Tibial nerve (tissue), 4 donors: ENCODE measurements at regions not wholly inside any gene's neighbourhood (a gene's known extent, or its start where the extent isn't known, plus 50 kb on each side); places are given as distances from the start of the nearest gene placed in this dataset.

Experiments
- DNase-seq, 2 donors: peaks; one replicate each; pipeline ENCODE4 v3.0.0-alpha.2; 2019; ENCODE audit warnings: low spot score in 2 of 2
- H3K27ac ChIP-seq, 4 donors: fragments of 200-600 bp; sonication (generic) in 3 of 4; one replicate each; pipeline ENCODE4 v1.5.1; 2017 to 2019; ENCODE audit warnings: mild to moderate bottlenecking in 1 of 4
- H3K27me3 ChIP-seq, 2 donors: fragments of 200-600 bp; sonication (generic) in 1 of 2; one replicate each; pipeline versions ENCODE4 v1.5.1 to v1.6.0; 2017 to 2019
- H3K36me3 ChIP-seq, 3 donors: fragments of 200-600 bp; sonication (generic); one replicate each; pipeline ENCODE4 v1.5.1; 2018 to 2019
- H3K4me1 ChIP-seq, 4 donors: fragments of 200-600 bp; sonication (generic) in 3 of 4; one replicate each; pipeline ENCODE4 v1.5.1; 2017 to 2019
- H3K4me3 ChIP-seq, 4 donors: fragments of 200-600 bp; sonication (generic) in 3 of 4; one replicate each; pipeline ENCODE4 v1.5.1; 2017 to 2019; ENCODE audit warnings: mild to moderate bottlenecking in 1 of 4, moderate library complexity in 1 of 4
- H3K9me3 ChIP-seq, 4 donors: fragments of 200-600 bp; sonication (generic) in 3 of 4; one replicate each; pipeline ENCODE4 v1.5.1; 2017 to 2019
- EP300 ChIP-seq, 2 donors: sonication (generic); formaldehyde crosslinking; IDR thresholded peaks; one replicate each; pipeline ENCODE4 v1.6.1; 2017; ENCODE audit warnings: antibody characterized with exemption in 2 of 2, mild to moderate bottlenecking in 1 of 2
- POLR2A ChIP-seq, 2 donors: fragments of 450-650 bp; IDR thresholded peaks; one replicate each; pipeline ENCODE4 v1.6.1; 2017; ENCODE audit warnings: antibody characterized with exemption in 2 of 2, mild to moderate bottlenecking in 2 of 2, moderate library complexity in 2 of 2
- WGBS, 2 donors: methylation state at CpG; one replicate each; pipeline ENCODE4 v1.1.5; 2018; 5-methylcytosine and 5-hydroxymethylcytosine counted together
- TF ChIP-seq, protein P1 (sequence below), 5 experiments: fragments of 200-600 bp in 3 of 5; fragments of 450-650 bp in 2 of 5; sonication (generic) in 3 of 5; IDR thresholded peaks; one replicate each; pipeline ENCODE4 v1.5.1; 2016 to 2019; ENCODE audit warnings: antibody characterized with exemption in 5 of 5, mild to moderate bottlenecking in 3 of 5, moderate library complexity in 2 of 5

DNA sequence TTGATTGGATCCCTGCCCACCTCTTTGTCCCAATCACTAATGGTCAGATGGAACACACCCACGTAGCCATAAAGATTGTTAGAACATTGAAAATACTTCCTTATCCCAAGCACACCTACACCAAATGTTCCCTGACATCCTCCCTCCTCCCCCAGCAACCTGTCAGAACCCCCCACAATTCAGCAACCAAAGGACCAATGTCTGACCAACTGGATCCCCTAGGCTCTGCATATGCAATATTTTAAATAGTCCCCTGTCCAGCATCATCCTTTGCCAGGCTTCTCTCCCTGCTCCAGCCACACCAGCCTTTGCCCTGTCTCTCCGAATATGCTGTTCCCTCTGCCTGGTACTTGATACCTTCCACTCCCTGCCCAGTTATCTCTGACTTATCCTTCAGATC is 54.9 kb upstream of the CES5A start:
- no peaks in the 10 kb centered on the region for H3K4me1 ChIP-seq
- H3K27me3 ChIP-seq: no peaks in the 10 kb centered on the region
- H3K27ac ChIP-seq: no peak overlapping the region
- H3K36me3 ChIP-seq: no peaks in the 10 kb centered on the region
- H3K9me3 ChIP-seq: peaks cover 0 to 5% (median 0%) of the 10 kb centered on the region in 4 donors
- WGBS, 2 donors: 66 to 79% methylated on average over 2 of the region's 2 CpGs
- DNase-seq: no peak
- TF ChIP-seq, protein P1, sequence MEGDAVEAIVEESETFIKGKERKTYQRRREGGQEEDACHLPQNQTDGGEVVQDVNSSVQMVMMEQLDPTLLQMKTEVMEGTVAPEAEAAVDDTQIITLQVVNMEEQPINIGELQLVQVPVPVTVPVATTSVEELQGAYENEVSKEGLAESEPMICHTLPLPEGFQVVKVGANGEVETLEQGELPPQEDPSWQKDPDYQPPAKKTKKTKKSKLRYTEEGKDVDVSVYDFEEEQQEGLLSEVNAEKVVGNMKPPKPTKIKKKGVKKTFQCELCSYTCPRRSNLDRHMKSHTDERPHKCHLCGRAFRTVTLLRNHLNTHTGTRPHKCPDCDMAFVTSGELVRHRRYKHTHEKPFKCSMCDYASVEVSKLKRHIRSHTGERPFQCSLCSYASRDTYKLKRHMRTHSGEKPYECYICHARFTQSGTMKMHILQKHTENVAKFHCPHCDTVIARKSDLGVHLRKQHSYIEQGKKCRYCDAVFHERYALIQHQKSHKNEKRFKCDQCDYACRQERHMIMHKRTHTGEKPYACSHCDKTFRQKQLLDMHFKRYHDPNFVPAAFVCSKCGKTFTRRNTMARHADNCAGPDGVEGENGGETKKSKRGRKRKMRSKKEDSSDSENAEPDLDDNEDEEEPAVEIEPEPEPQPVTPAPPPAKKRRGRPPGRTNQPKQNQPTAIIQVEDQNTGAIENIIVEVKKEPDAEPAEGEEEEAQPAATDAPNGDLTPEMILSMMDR (IDR thresholded peaks at IDR 0.05): no peak
- TF ChIP-seq POLR2A (IDR thresholded peaks at IDR 0.05) (no peak), EP300 (IDR thresholded peaks at IDR 0.05) (no peak)
- no peak overlapping the region for H3K4me3 ChIP-seq

GRCh38 chr16:55929181-55929580 is 54.0 kb upstream of the CES5A start:
- no peaks in the 10 kb centered on the region for H3K9me3 ChIP-seq
- TF ChIP-seq POLR2A (IDR thresholded peaks at IDR 0.05): no peak
- TF ChIP-seq, protein P1 (IDR thresholded peaks at IDR 0.05): no peak
- H3K27me3 ChIP-seq: no peaks in the 10 kb centered on the region
- no peaks in the 10 kb centered on the region for H3K4me1 ChIP-seq
- 84 to 89% methylated on average over 7 to 8 of the region's 8 CpGs for WGBS, 2 donors
- DNase-seq: no peak
- no peak overlapping the region for H3K27ac ChIP-seq
- H3K36me3 ChIP-seq: no peaks in the 10 kb centered on the region
- H3K4me3 ChIP-seq: no peak overlapping the region

DNA sequence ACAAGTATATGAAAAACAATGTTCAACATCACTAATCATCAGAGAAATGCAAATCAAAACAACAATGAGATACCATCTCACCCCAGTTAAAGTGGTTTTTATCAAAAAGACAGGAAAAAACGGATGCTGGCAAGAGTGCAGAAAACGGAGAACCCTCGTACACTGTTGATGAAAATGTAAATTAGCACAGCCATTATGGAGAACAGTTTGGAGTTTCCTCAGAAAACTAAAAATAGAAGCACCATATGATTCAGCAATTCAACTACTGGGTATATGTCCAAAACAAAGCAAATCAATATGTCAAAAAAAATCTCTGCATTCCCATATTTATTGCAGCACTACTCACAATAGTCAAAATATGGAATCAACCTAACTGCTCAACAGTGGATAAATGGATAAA is 50.1 kb upstream of the CES5A start:
- TF ChIP-seq EP300 (IDR thresholded peaks at IDR 0.05) (no peak), POLR2A (IDR thresholded peaks at IDR 0.05) (no peak)
- TF ChIP-seq, protein P1 (IDR thresholded peaks at IDR 0.05): no peak
- H3K9me3 ChIP-seq: peaks cover 0 to 10% (median 0%) of the 10 kb centered on the region in 4 donors

More for the DNA sequence above, 50.1 kb upstream of the CES5A start:
- no peaks in the 10 kb centered on the region for H3K36me3 ChIP-seq
- no peak for DNase-seq
- no peaks in the 10 kb centered on the region for H3K27me3 ChIP-seq
- WGBS, 2 donors: 53 to 54% methylated on average over 3 of the region's 3 CpGs
- H3K4me1 ChIP-seq: no peaks in the 10 kb centered on the region
- no peak overlapping the region for H3K27ac ChIP-seq
- no peak overlapping the region for H3K4me3 ChIP-seq
